GM23338 (cell line): ENCODE measurements at regions not wholly inside any gene's neighbourhood (a gene's known extent, or its start where the extent isn't known, plus 50 kb on each side); places are given as distances from the start of the nearest gene placed in this dataset.

ENCODE experiments used
- ATAC-seq: fragments of 200-7000 bp; cut with Tn5 transposase; 3 replicates; pipeline ENCODE4 v1.9.1; 2020
- DNase-seq: peaks from one replicate; pipeline ENCODE4 v3.0.0-alpha.2; 2015; ENCODE audit warnings: low spot score
- H2AFZ ChIP-seq: fragments of 200-600 bp; sonication (generic); 2 replicates; pipeline ENCODE4 v1.8.0; 2016; ENCODE audit warnings: antibody characterized with exemption, mild to moderate bottlenecking, moderate library complexity
- H3F3A ChIP-seq: fragments of 200-600 bp; sonication (generic); replicated peaks from 2 replicates; pipeline ENCODE4 v1.8.0; 2017; ENCODE audit warnings: antibody characterized with exemption, mixed run types, low read depth
- H3K27ac ChIP-seq: fragments of 200-600 bp; sonication (generic); 2 replicates; pipeline ENCODE4 v1.6.1; 2016; ENCODE audit warnings: low read depth
- H3K27me3 ChIP-seq: fragments of 200-600 bp; sonication (generic); 2 replicates; pipeline ENCODE4 v1.8.0; 2016; ENCODE audit warnings: mild to moderate bottlenecking, mixed run types, moderate library complexity; ENCODE audit not compliant: insufficient read depth
- H3K36me3 ChIP-seq: fragments of 200-600 bp; sonication (generic); 2 replicates; pipeline ENCODE4 v1.8.0; 2016; ENCODE audit warnings: mild to moderate bottlenecking; ENCODE audit not compliant: insufficient read depth
- H3K4me1 ChIP-seq: fragments of 200-600 bp; sonication (generic); 2 replicates; pipeline ENCODE4 v1.8.0; 2016; ENCODE audit warnings: mild to moderate bottlenecking, moderate library complexity; ENCODE audit not compliant: insufficient read depth
- H3K4me2 ChIP-seq: fragments of 200-600 bp; sonication (generic); 2 replicates; pipeline ENCODE4 v1.7.1; 2017; ENCODE audit warnings: mixed run types
- H3K4me3 ChIP-seq: fragments of 200-600 bp; sonication (generic); 2 replicates; pipeline ENCODE4 v1.6.1; 2016; ENCODE audit warnings: mixed run types
- H3K79me2 ChIP-seq: fragments of 200-600 bp; sonication (generic); replicated peaks from 2 replicates; pipeline ENCODE4 v1.8.0; 2017; ENCODE audit warnings: mild to moderate bottlenecking; ENCODE audit not compliant: insufficient read depth
- H3K9me2 ChIP-seq: fragments of 200-600 bp; sonication (generic); 2 replicates; pipeline ENCODE4 v1.8.0; 2017; ENCODE audit not compliant: insufficient read depth
- H4K20me1 ChIP-seq: fragments of 200-600 bp; sonication (generic); replicated peaks from 2 replicates; pipeline ENCODE4 v1.8.0; 2017; ENCODE audit warnings: mild to moderate bottlenecking; ENCODE audit not compliant: insufficient read depth
- H3K27ac Mint-ChIP-seq: 2 replicates; pipeline ENCODE4 v1.8.0; 2020; ENCODE audit warnings: inconsistent platforms, mild to moderate bottlenecking, moderate library complexity, mixed read lengths
- H3K27me3 Mint-ChIP-seq: 3 replicates; pipeline ENCODE4 v1.8.0; 2022; ENCODE audit warnings: low read depth, mild to moderate bottlenecking, moderate library complexity, mixed read lengths, inconsistent platforms; ENCODE audit not compliant: insufficient read depth, poor library complexity
- H3K36me3 Mint-ChIP-seq: 3 replicates; pipeline ENCODE4 v1.8.0; 2021; ENCODE audit warnings: low read depth, mild to moderate bottlenecking, inconsistent platforms, moderate library complexity, mixed read lengths
- H3K4me1 Mint-ChIP-seq: 3 replicates; pipeline ENCODE4 v1.8.0; 2020; ENCODE audit warnings: mild to moderate bottlenecking, inconsistent platforms, mixed read lengths
- H3K4me3 Mint-ChIP-seq: 3 replicates; pipeline ENCODE4 v1.8.0; 2021; ENCODE audit warnings: moderate library complexity, mild to moderate bottlenecking, inconsistent platforms, mixed read lengths
- H3K9me3 Mint-ChIP-seq: 3 replicates; pipeline ENCODE4 v1.8.0; 2020; ENCODE audit warnings: moderate library complexity, mild to moderate bottlenecking, inconsistent platforms, mixed read lengths
- CREB1 ChIP-seq: fragments of 250-450 bp; sonication (Bioruptor Pico); IDR thresholded peaks from 2 replicates; pipeline ENCODE4 v1.5.0; 2020; ENCODE audit warnings: low read depth, mild to moderate bottlenecking, moderate library complexity
- CTCF ChIP-seq, 2 experiments: fragments of 200-600 bp in 1 of 2; sonication (generic) in 1 of 2; conservative IDR thresholded peaks; 2 replicates each; pipeline versions ENCODE4 v1.5.1 to v1.6.1; 2016 to 2017; ENCODE audit warnings: antibody characterized with exemption in 2 of 2, low read depth in 2 of 2, mild to moderate bottlenecking in 2 of 2, moderate library complexity in 1 of 2
- ETS1 ChIP-seq: IDR thresholded peaks from 2 replicates; pipeline ENCODE4 v1.6.1; 2016; ENCODE audit warnings: antibody characterized with exemption
- EZH2 ChIP-seq: fragments of 200-600 bp; sonication (generic); IDR thresholded peaks from one replicate; pipeline ENCODE4 v1.8.0; 2017; ENCODE audit warnings: antibody characterized with exemption, mild to moderate bottlenecking, low read depth; ENCODE audit not compliant: unreplicated experiment
- EZH2phosphoT487 ChIP-seq: fragments of 200-600 bp; sonication (generic); IDR thresholded peaks from one replicate; pipeline ENCODE4 v1.8.1; 2018; ENCODE audit warnings: antibody characterized with exemption; ENCODE audit not compliant: unreplicated experiment
- JUNB ChIP-seq: IDR thresholded peaks from one replicate; pipeline ENCODE4 v1.6.1; 2016; ENCODE audit warnings: antibody characterized with exemption; ENCODE audit not compliant: unreplicated experiment
- POLR2AphosphoS5 ChIP-seq: IDR thresholded peaks from 2 replicates; pipeline ENCODE4 v1.6.1; 2016; ENCODE audit warnings: antibody characterized with exemption, low read depth
- REST ChIP-seq: IDR thresholded peaks from one replicate; pipeline ENCODE4 v1.6.1; 2018; ENCODE audit warnings: antibody characterized with exemption; ENCODE audit not compliant: unreplicated experiment
- STAT1 ChIP-seq: IDR thresholded peaks from one replicate; pipeline ENCODE4 v1.6.1; 2016; ENCODE audit warnings: antibody characterized with exemption; ENCODE audit not compliant: unreplicated experiment
- ZNF114 ChIP-seq: fragments of 250-450 bp; sonication (Bioruptor Pico); IDR thresholded peaks from 2 replicates; pipeline ENCODE4 v1.5.0; 2020; ENCODE audit warnings: mild to moderate bottlenecking, moderate library complexity
- ZNF331 ChIP-seq: fragments of 250-450 bp; sonication (Bioruptor Pico); IDR thresholded peaks from 2 replicates; pipeline ENCODE4 v1.5.0; 2020; ENCODE audit warnings: low read depth, mild to moderate bottlenecking, moderate library complexity

GRCh38 chrX:120755066-120755846 lies 120.4 kb downstream of the CT47B1 start (continued):
- TF ChIP-seq CREB1 (CRISPR knock-in tag) = no peak
- no peak for TF ChIP-seq CTCF (conservative IDR thresholded peaks at IDR 0.05; ENCODE audit: low read depth in 2 of 2)
- TF ChIP-seq ZNF114 (CRISPR knock-in tag) = no peak
- TF ChIP-seq POLR2AphosphoS5 = no peak
- no peak for TF ChIP-seq ZNF331 (CRISPR knock-in tag)
- TF ChIP-seq ETS1 = no peak
- no peak for TF ChIP-seq REST
- no peak for TF ChIP-seq EZH2
- TF ChIP-seq EZH2phosphoT487 = no peak
- TF ChIP-seq STAT1 = no peak

GRCh38 chrX:120753413-120754251 lies 122.0 kb downstream of the CT47B1 start:
- no peak for ATAC-seq
- H3K9me3 Mint-ChIP-seq = no peaks in the 10 kb centered on the region
- TF ChIP-seq REST (no peak), JUNB (no peak), POLR2AphosphoS5 (no peak)

More at GRCh38 chrX:120753413-120754251, 122.0 kb downstream of the CT47B1 start:
- Mint-ChIP-seq H3K4me3 (no peak overlapping the region), H3K27ac (no peak overlapping the region), H3K27me3 (peaks cover 7% of the 10 kb centered on the region), H3K36me3 (no peaks in the 10 kb centered on the region), H3K4me1 (peaks cover 28% of the 10 kb centered on the region)
- Histone ChIP-seq H3K4me1 (no peaks in the 10 kb centered on the region), H4K20me1 (no peaks in the 10 kb centered on the region), H3F3A (no peaks in the 10 kb centered on the region), H3K4me2 (no peak overlapping the region), H2AFZ (no peak overlapping the region), H3K27me3 (no peaks in the 10 kb centered on the region), H3K27ac (no peak overlapping the region), H3K79me2 (no peaks in the 10 kb centered on the region), H3K4me3 (no peak overlapping the region), H3K9me2 (no peaks in the 10 kb centered on the region), H3K36me3 (no peaks in the 10 kb centered on the region)
- DNase-seq = no peak
